ENCODE measurements at regions not wholly inside any gene's neighbourhood (a gene's known extent, or its start where the extent isn't known, plus 50 kb on each side); places are given as distances from the start of the nearest gene placed in this dataset.

- TF ChIP-seq ZFX (IDR thresholded peaks at IDR 0.05) (no peak), CTCF (conservative IDR thresholded peaks at IDR 0.05) (no peak)
- H3K27ac ChIP-seq, result no peak overlapping the region
Observed at GRCh38 chr1:68378296-68379084, 71.3 kb downstream of the RPE65 start.

GRCh38 chr1:68377098-68377497 lies 72.7 kb downstream of the RPE65 start:
- no peak overlapping the region for H3K27ac ChIP-seq
- TF ChIP-seq CTCF (conservative IDR thresholded peaks at IDR 0.05) (no peak), ZFX (IDR thresholded peaks at IDR 0.05) (no peak)

GRCh38 chr1:68376441-68376840 lies 73.3 kb downstream of the RPE65 start:
- TF ChIP-seq ZFX (IDR thresholded peaks at IDR 0.05) (no peak), CTCF (conservative IDR thresholded peaks at IDR 0.05) (no peak)
- no peak overlapping the region for H3K27ac ChIP-seq

GRCh38 chr1:68375919-68376318 lies 73.8 kb downstream of the RPE65 start:
- TF ChIP-seq CTCF (conservative IDR thresholded peaks at IDR 0.05) (no peak), ZFX (IDR thresholded peaks at IDR 0.05) (no peak)
- no peak overlapping the region for H3K27ac ChIP-seq

- TF ChIP-seq CTCF (conservative IDR thresholded peaks at IDR 0.05), result no peak
- no peak for TF ChIP-seq ZFX (IDR thresholded peaks at IDR 0.05)
- no peak overlapping the region for H3K27ac ChIP-seq
Observed at GRCh38 chr1:68373173-68373572, 76.6 kb downstream of the RPE65 start.

GRCh38 chr1:68372487-68372886 lies 77.3 kb downstream of the RPE65 start:
- no peak; the same call in 1 of the 2 replicates for TF ChIP-seq CTCF (conservative IDR thresholded peaks at IDR 0.05)
- TF ChIP-seq ZFX (IDR thresholded peaks at IDR 0.05), result no peak
- no peak overlapping the region for H3K27ac ChIP-seq

GRCh38 chr1:68370101-68370915 lies 79.4 kb downstream of the RPE65 start:
- no peak for TF ChIP-seq ZFX (IDR thresholded peaks at IDR 0.05)
- TF ChIP-seq CTCF (conservative IDR thresholded peaks at IDR 0.05), result no peak

More at GRCh38 chr1:68370101-68370915, 79.4 kb downstream of the RPE65 start:
- no peak overlapping the region for H3K27ac ChIP-seq

Data from C4-2B (cell line).